Suprapubic skin (tissue), 3 donors: ENCODE measurements at regions not wholly inside any gene's neighbourhood (a gene's known extent, or its start where the extent isn't known, plus 50 kb on each side); places are given as distances from the start of the nearest gene placed in this dataset.

Source experiments
- CTCF ChIP-seq, 2 donors: fragments of 200-600 bp in 1 of 2; fragments of 450-650 bp in 1 of 2; sonication (generic) in 1 of 2; IDR thresholded peaks; one replicate each; pipeline ENCODE4 v1.5.1; 2016 to 2019; ENCODE audit warnings: antibody characterized with exemption in 2 of 2, mild to moderate bottlenecking in 1 of 2, moderate library complexity in 1 of 2
- POLR2A ChIP-seq, 2 donors: fragments of 450-650 bp; IDR thresholded peaks; one replicate each; pipeline ENCODE4 v1.6.1; 2017; ENCODE audit warnings: antibody characterized with exemption in 2 of 2, mild to moderate bottlenecking in 2 of 2, moderate library complexity in 2 of 2

GRCh38 chr18:78072375-78072774, 822.7 kb downstream of the GALR1 start:
- no peak for TF ChIP-seq POLR2A (IDR thresholded peaks at IDR 0.05)
- no peak for TF ChIP-seq CTCF (IDR thresholded peaks at IDR 0.05)
